ENCODE measurements at regions not wholly inside any gene's neighbourhood (a gene's known extent, or its start where the extent isn't known, plus 50 kb on each side); places are given as distances from the start of the nearest gene placed in this dataset.

- no peak for TF ChIP-seq CTCF (IDR thresholded peaks at IDR 0.05)
- TF ChIP-seq POLR2A (IDR thresholded peaks at IDR 0.05), result no peak
Observed at GRCh38 chr9:26637101-26637500, 255.5 kb downstream of the CAAP1 start.
